Fibroblast of mammary gland (primary cell): ENCODE measurements at regions not wholly inside any gene's neighbourhood (a gene's known extent, or its start where the extent isn't known, plus 50 kb on each side); places are given as distances from the start of the nearest gene placed in this dataset.
A peak's percentile ranks its signal among the peaks of the same experiment; 100 is the strongest.

Experiments
- DNase-seq: peaks from one replicate; pipeline ENCODE4 v3.0.0-alpha.2; 2010; ENCODE audit warnings: low read depth
- H3K4me3 ChIP-seq: 2 replicates; pipeline ENCODE4 v1.5.1; 2011; ENCODE audit warnings: low read depth, mild to moderate bottlenecking, low read length, moderate library complexity; ENCODE audit not compliant: control insufficient read depth
- CTCF ChIP-seq: conservative IDR thresholded peaks from 2 replicates; pipeline ENCODE4 v1.5.1; 2011; ENCODE audit warnings: low read depth, low read length, inconsistent platforms; ENCODE audit not compliant: control insufficient read depth, insufficient read depth

GRCh38 chr6:109242925-109243324 is 139.3 kb downstream of the CD164 start:
- no peak for TF ChIP-seq CTCF
- H3K4me3 ChIP-seq, result no peak overlapping the region
- peak; percentile 40 for DNase-seq

GRCh38 chr6:109242029-109242428 is 140.2 kb downstream of the CD164 start:
- H3K4me3 ChIP-seq, result no peak overlapping the region
- no peak for TF ChIP-seq CTCF
- DNase-seq, result no peak

GRCh38 chr6:109241199-109241598 is 141.1 kb downstream of the CD164 start:
- H3K4me3 ChIP-seq, result no peak overlapping the region
- peak; percentile 87 for DNase-seq
- TF ChIP-seq CTCF, result no peak

- no peak overlapping the region for H3K4me3 ChIP-seq
- TF ChIP-seq CTCF, result no peak
- DNase-seq, result peak; percentile 71
Observed at GRCh38 chr6:109240370-109241084, 141.7 kb downstream of the CD164 start.

- peak; percentile 69 for DNase-seq
Observed at GRCh38 chr6:109239651-109240321, 142.5 kb downstream of the CD164 start.

GRCh38 chr6:109239160-109239559 is 143.1 kb downstream of the CD164 start:
- DNase-seq, result peak; percentile 67
- no peak overlapping the region for H3K4me3 ChIP-seq
- no peak for TF ChIP-seq CTCF

More at GRCh38 chr6:109239651-109240321, 142.5 kb downstream of the CD164 start:
- H3K4me3 ChIP-seq, result no peak overlapping the region
- TF ChIP-seq CTCF, result no peak
